Liver (tissue), 3 donors: ENCODE measurements at regions not wholly inside any gene's neighbourhood (a gene's known extent, or its start where the extent isn't known, plus 50 kb on each side); places are given as distances from the start of the nearest gene placed in this dataset.

Experiments
- EGR1 ChIP-seq, 2 donors: IDR thresholded peaks; 2 replicates each; pipeline ENCODE4 v1.6.1; 2016 to 2018; ENCODE audit warnings: antibody characterized with exemption in 2 of 2, low read depth in 2 of 2
- JUND ChIP-seq, 2 donors: IDR thresholded peaks; 2 replicates each; pipeline ENCODE4 v1.6.1; 2016; ENCODE audit warnings: antibody characterized with exemption in 2 of 2
- RAD21 ChIP-seq, 2 donors: IDR thresholded peaks; 2 replicates each; pipeline ENCODE4 v1.6.1; 2016; ENCODE audit warnings: antibody characterized with exemption in 2 of 2, mild to moderate bottlenecking in 2 of 2
- TAF1 ChIP-seq: conservative IDR thresholded peaks from 2 replicates; pipeline ENCODE4 v1.6.1; 2016; ENCODE audit warnings: antibody characterized with exemption, mild to moderate bottlenecking
- YY1 ChIP-seq: IDR thresholded peaks from 2 replicates; pipeline ENCODE4 v1.6.1; 2016; ENCODE audit warnings: antibody characterized with exemption, mild to moderate bottlenecking
- TF ChIP-seq, protein P1 (sequence below): fragments of 150-350 bp; IDR thresholded peaks from 2 replicates; pipeline ENCODE4 v1.5.1; 2017; ENCODE audit warnings: improper control_type of control experiment, low read depth, low read length; ENCODE audit not compliant: missing input control
- TF ChIP-seq, protein P2 (sequence below): IDR thresholded peaks from 2 replicates; pipeline ENCODE4 v1.6.1; 2016; ENCODE audit warnings: antibody characterized with exemption
- TF ChIP-seq, protein P3 (sequence below): IDR thresholded peaks from 2 replicates; pipeline ENCODE4 v1.6.1; 2016; ENCODE audit warnings: antibody characterized with exemption
- donor health status: healthy.
- donor health status: healthy.

DNA sequence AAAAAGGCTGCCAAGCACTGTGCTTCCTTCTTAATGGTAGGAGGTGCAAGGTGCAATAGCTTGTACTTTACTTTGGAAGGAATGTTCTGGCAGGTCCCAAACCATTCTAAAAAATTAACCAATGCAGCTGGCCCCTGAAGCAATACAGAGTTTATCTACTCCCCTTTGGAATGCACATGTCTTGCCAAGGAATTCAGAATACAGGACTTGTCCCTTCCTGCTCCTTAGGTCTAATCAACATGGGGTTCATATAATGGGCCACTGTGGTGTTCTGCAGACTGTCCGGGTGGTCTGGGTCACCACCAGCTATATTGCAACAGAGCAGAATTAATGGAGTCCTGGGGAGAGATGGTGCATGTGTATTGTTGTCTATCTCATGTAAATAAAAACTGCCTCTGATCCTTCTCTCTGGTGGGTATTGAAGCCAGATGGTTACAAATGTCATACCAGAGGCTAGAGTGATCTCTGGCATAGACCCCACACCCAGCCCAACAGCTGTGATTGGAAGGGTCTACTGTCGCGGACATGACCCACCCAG lies 112.8 kb downstream of the RIPK4 start:
- TF ChIP-seq, protein P1, sequence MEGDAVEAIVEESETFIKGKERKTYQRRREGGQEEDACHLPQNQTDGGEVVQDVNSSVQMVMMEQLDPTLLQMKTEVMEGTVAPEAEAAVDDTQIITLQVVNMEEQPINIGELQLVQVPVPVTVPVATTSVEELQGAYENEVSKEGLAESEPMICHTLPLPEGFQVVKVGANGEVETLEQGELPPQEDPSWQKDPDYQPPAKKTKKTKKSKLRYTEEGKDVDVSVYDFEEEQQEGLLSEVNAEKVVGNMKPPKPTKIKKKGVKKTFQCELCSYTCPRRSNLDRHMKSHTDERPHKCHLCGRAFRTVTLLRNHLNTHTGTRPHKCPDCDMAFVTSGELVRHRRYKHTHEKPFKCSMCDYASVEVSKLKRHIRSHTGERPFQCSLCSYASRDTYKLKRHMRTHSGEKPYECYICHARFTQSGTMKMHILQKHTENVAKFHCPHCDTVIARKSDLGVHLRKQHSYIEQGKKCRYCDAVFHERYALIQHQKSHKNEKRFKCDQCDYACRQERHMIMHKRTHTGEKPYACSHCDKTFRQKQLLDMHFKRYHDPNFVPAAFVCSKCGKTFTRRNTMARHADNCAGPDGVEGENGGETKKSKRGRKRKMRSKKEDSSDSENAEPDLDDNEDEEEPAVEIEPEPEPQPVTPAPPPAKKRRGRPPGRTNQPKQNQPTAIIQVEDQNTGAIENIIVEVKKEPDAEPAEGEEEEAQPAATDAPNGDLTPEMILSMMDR = no peak
- TF ChIP-seq RAD21 (IDR thresholded peaks at IDR 0.05) (no peak), EGR1 (IDR thresholded peaks at IDR 0.05; ENCODE audit: low read depth in 2 of 2) (no peak), TAF1 (no peak), JUND (IDR thresholded peaks at IDR 0.05) (no peak), YY1 (no peak)
- TF ChIP-seq, protein P2, sequence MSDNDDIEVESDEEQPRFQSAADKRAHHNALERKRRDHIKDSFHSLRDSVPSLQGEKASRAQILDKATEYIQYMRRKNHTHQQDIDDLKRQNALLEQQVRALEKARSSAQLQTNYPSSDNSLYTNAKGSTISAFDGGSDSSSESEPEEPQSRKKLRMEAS = peak; percentile 17
- TF ChIP-seq, protein P3, sequence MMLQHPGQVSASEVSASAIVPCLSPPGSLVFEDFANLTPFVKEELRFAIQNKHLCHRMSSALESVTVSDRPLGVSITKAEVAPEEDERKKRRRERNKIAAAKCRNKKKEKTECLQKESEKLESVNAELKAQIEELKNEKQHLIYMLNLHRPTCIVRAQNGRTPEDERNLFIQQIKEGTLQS = no peak
